T-helper 22 cell (primary cell): ENCODE measurements at regions not wholly inside any gene's neighbourhood (a gene's known extent, or its start where the extent isn't known, plus 50 kb on each side); places are given as distances from the start of the nearest gene placed in this dataset.

Source experiments
- DNase-seq: peaks from one replicate; pipeline ENCODE4 v3.0.0-alpha.2; 2020; ENCODE audit warnings: low read depth

- DNase-seq = no peak
Measured at GRCh38 chr2:106629981-106630380, 142.8 kb downstream of the CD8B2 start.

GRCh38 chr2:106631281-106631680 is 144.1 kb downstream of the CD8B2 start:
- no peak for DNase-seq

- DNase-seq = no peak
Measured at GRCh38 chr2:106638043-106638442, 150.9 kb downstream of the CD8B2 start.

GRCh38 chr2:106638580-106638979 is 151.4 kb downstream of the CD8B2 start:
- no peak for DNase-seq

GRCh38 chr2:106642679-106643078 is 155.5 kb downstream of the CD8B2 start:
- no peak for DNase-seq

- DNase-seq = no peak
Measured at GRCh38 chr2:106644623-106645022, 157.5 kb downstream of the CD8B2 start.

DNA sequence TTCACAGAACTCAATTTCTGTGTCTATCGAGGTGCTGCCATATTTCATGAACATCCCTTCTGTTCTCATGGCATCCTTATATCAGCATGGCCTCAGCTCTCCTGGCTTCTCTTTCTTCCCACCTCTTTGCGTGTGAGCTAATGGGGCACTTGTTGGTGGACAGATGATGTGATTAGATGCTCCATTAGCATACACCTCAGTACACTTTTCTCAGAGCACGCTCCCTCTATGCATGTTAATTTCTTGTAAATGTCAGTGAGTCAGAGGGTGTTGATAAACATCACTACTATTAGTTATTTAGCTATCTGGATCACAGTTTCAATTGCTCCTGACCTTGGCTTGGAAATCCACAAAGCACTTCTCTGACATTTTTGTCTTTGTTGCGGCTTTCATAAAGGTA is 159.4 kb downstream of the CD8B2 start:
- no peak for DNase-seq

- no peak for DNase-seq
Measured at GRCh38 chr2:106649306-106649705, 162.1 kb downstream of the CD8B2 start.

DNA sequence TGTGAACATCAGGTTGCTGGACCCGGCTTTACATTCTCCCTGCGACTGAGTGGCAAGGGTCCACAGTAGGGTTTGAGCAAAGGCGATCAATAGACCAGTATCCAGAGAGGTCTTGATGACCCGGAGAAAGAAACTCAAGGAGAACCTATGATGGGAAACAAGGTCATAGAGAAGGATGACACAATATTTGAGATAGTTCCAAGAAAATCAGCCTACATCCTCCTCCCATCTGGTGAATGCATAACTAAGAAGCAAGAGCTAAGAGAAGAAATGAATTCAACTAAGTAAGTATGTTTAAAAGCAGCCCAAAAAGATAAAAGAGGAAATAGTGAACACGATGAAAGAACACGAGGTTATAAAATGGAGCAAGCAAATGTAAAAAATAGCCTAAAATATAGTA is 166.3 kb downstream of the CD8B2 start:
- no peak for DNase-seq

DNA sequence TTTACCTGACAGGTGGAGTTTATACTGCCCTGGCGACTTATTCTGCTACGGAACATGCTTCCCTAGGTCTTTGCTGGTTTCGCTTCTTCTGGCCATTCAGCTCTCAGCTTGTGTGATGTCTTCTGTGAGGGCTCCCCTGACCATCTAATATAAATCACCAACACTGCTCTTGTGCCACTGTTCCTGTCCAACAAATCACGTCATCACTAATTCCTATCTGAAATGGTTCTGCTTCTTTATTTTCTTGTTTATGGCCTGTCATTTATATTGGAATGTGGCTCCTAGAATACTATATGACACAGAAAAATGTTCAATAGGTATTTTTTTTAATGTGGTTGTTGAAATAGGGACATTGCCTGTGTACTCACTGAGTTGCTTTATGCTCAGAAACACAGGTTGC is 171.5 kb downstream of the CD8B2 start:
- no peak for DNase-seq

DNA sequence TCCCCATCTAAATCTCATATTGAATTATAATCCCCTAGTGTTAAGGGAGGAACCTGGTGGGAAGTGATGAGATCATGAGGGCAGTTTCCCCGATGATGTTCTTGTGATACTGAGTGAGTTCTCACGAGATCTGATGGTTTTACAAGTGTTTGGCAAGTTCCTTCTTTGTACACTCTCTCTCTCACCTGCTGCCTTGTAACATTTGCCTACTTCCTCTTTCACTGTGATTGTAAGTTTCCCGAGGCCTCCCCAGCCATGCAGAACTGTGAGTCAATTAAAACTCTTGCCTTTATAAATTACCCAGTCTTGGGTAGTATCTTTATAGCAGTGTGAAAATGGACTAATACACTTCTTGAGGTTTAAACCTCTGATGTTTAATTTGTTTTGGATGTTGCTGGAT is 177.5 kb downstream of the CD8B2 start:
- no peak for DNase-seq

DNA sequence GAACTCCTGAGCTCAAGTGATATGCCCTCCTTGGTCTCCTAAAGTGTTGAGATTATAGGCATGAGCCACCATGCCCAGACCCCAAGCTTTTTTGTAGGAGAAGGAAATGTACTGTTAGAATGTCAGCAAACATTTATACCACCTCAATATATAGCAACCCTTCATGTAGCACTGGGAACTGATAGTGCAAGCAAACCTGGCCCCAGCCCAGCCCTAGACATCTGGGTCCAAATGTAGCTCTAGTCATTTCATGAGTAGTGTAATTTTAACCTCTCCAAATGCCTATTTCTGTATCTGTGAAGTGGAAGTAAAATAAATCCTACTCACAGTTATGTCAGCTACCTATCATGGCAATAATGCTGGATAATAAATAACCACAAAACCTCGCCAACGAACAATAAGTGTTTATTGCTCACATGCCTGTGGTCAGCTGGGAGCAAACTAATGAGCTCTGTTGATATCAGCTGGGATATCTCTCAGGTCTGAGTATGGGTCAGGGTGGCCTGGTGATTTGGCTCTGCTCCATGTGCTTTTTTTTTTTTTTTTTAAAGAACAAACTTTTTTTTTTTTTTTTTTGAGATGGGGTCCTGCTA is 180.4 kb downstream of the CD8B2 start:
- DNase-seq = no peak

DNA sequence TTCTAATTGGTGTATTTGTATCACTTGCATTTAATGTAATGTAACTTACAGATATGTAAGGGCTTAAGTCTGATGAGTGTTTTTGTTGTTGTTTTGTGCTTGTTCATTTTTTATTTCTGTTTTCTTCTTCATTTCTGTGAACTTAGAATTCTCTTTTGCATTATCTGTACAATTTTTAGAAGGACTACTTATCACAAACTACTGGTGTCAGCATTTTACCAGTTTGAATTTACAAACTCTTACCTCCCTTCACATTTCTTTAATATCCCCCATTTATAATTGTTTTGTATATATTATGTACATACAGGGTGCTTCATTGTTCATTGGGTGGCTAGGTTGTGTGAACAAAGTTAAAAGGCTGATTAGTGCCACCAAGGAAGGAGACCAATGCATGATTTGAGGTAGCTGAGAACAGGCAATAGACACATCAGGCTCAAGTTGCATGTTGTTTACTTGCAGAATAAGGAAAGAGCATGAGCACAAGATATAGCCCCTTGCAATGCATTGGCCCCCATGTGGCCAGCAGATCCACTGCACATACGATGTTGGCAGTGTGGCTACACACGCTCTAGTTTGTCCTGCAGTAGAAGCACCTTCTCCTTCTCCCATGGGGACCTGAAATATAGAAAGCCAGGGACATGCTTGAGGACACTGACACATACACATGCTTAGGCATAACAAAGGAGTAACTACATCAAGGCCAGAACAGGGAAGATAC is 198.2 kb downstream of the CD8B2 start:
- DNase-seq = no peak

DNA sequence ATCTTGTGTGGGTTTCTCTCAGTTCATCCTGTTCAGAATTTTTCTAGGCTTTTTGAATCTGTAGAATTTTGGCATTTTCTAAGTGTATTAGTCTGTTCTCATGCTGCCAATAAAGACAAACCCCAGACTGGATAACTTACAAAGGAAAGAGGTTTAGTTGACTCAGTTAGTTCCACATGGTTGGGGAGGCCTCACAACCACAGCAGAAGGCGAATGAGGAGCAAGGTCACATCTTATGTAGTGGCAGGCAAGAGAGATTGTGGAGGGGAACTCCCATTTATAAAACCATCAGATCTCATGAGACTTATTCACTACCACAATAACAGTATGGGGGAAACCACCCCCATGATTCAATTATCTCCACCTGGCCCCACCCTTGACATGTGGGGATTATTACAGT is 199.2 kb downstream of the ST6GAL2 start:
- DNase-seq = no peak

- DNase-seq = no peak
Measured at GRCh38 chr2:106694964-106695470, 190.9 kb downstream of the ST6GAL2 start.

DNA sequence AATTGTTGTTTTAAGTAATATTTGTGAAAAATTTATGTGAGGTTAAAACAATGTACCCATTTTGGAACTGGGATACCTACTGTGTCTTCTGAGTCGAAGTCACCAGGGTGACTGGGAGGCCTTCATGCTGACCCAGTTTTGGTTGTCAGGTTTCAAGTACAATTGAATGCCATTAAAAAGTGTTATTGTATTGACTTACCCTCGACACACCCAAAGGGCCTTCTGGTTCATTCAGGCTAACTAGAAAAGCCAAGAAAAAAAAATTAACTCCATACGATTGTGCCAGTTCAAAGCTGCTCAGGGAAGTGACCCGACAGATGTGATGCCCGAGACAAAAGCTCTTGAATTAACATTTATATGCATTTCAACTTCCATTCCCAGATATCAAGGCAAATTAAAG is 190.0 kb downstream of the ST6GAL2 start:
- no peak for DNase-seq

GRCh38 chr2:106700616-106701015 is 185.4 kb downstream of the ST6GAL2 start:
- DNase-seq = no peak

GRCh38 chr2:106701203-106702022 is 184.6 kb downstream of the ST6GAL2 start:
- no peak for DNase-seq

GRCh38 chr2:106703161-106703560 is 182.8 kb downstream of the ST6GAL2 start:
- no peak for DNase-seq

DNA sequence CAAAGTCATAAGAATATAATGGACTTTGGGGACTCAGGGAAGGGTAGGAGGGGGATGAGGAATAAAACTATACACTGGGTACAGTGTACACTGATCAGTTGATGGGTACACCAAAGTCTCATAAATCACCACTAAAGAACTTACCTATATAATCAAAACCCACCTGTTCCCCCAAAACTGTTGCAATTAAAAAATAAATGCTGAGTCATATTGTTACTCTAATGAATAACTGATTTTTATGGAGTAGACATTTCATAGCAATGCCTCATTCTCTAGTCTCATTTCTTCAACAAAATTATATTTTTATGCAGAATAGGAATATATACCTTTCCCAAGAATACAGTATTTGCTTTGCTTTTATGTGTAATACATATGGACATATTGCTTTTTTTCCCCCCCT is 181.2 kb downstream of the ST6GAL2 start:
- DNase-seq = no peak

DNA sequence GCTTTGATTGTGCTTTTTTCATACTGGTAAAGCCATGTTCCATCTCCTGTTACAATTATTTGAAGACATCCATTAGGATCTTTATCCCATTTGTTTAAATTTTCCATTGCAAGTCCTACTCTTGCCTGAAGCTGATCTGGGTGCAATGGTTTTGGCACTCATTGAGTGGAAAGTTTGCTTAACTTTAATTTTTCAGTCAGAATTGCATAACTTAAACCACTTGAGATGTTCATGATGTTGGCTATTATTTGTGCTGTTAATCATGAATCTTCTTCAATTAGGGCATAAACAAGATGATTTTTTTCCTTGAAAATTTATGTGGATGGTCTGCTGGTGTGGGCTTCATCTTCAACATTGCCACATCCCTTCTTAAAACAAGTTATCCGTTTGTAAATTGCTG is 180.1 kb downstream of the ST6GAL2 start:
- no peak for DNase-seq

DNA sequence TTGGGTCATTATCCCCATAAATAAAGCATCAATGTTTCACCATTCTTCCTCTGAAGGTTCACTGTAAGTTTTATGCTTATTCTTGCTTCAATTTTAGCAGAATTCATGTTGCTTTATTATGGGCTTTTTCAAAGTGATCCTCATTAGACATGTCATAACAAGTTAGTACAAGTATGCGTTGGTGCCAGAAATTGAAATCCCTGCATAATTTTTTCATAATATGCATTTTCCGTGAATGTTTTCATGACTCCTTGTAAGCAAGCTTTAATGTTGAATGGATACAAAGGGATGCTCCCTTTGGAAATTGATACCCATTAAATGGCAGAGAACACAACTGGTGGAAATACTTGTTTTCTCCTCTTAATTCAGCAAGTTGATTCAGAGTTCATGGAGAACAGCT is 179.7 kb downstream of the ST6GAL2 start:
- DNase-seq = no peak

GRCh38 chr2:106708209-106708608 is 177.8 kb downstream of the ST6GAL2 start:
- DNase-seq = no peak
